ENCODE measurements at regions not wholly inside any gene's neighbourhood (a gene's known extent, or its start where the extent isn't known, plus 50 kb on each side); places are given as distances from the start of the nearest gene placed in this dataset.

DNA sequence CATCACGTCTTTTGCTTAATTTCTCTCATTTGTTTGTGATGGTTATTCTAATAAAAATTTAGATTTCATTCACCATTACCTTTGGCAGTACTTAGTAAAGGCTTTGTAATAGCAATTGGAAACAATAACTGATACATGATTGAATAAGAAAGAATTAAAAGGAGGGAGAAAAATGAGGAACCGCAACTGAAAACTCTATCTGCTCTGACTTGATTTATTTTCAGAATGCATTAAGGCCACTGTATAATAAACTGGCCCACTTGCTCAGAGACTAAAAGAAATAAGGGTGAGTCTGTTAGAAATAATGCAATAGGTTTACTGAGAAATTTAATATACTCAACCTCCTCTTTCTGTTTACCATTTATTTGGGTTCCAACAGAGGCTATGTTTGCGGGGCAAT is 351.5 kb downstream of the TMA16 start:
- no peak overlapping the region for H3K4me3 ChIP-seq (ENCODE audit: low read depth, low read length)
- TF ChIP-seq, protein P1, sequence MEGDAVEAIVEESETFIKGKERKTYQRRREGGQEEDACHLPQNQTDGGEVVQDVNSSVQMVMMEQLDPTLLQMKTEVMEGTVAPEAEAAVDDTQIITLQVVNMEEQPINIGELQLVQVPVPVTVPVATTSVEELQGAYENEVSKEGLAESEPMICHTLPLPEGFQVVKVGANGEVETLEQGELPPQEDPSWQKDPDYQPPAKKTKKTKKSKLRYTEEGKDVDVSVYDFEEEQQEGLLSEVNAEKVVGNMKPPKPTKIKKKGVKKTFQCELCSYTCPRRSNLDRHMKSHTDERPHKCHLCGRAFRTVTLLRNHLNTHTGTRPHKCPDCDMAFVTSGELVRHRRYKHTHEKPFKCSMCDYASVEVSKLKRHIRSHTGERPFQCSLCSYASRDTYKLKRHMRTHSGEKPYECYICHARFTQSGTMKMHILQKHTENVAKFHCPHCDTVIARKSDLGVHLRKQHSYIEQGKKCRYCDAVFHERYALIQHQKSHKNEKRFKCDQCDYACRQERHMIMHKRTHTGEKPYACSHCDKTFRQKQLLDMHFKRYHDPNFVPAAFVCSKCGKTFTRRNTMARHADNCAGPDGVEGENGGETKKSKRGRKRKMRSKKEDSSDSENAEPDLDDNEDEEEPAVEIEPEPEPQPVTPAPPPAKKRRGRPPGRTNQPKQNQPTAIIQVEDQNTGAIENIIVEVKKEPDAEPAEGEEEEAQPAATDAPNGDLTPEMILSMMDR (IDR thresholded peaks at IDR 0.05; ENCODE audit: borderline replicate concordance, insufficient read depth, low read depth, low read length): no peak

DNA sequence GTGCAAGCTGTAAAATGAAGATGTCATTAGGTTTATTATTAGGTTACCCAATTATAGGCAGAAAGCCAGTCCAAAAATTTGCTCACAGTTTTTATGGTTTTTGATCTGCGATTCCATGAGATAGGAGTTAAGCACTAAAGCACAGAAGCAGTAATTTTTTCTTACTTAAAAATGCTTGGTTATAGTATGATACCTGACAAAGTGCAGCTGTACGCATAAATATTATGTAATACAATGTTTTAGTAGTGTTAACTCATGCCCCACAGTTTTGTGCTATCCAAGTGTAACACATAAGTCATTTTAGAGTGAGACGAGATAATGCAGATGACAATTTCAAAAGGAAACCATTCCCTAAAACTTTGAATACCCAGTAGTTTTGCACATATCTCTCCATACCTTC is 357.8 kb downstream of the TMA16 start:
- TF ChIP-seq, protein P1 (IDR thresholded peaks at IDR 0.05; ENCODE audit: borderline replicate concordance, insufficient read depth, low read depth, low read length): no peak
- no peak overlapping the region for H3K4me3 ChIP-seq (ENCODE audit: low read depth, low read length)

DNA sequence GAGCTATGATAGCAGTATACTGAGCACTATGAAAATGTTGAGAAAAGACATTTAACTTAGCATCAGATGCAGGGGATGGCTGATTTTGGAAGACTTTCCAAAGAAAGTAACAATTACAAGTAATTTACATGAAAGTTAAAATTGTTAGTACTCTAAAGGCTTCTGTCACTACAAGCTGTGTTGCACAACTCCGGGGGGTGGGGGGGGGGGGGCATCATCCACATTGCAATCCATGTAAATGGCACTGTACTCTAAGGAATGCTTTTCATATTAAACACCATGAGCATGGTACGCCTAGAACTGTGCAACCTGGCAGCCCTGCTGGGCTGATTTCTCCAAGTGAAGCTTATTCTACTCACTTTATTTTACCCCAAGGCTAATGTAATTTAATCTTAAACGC is 363.4 kb downstream of the TMA16 start:
- TF ChIP-seq, protein P1 (IDR thresholded peaks at IDR 0.05; ENCODE audit: borderline replicate concordance, insufficient read depth, low read depth, low read length): no peak
- no peak overlapping the region for H3K4me3 ChIP-seq (ENCODE audit: low read depth, low read length)

DNA sequence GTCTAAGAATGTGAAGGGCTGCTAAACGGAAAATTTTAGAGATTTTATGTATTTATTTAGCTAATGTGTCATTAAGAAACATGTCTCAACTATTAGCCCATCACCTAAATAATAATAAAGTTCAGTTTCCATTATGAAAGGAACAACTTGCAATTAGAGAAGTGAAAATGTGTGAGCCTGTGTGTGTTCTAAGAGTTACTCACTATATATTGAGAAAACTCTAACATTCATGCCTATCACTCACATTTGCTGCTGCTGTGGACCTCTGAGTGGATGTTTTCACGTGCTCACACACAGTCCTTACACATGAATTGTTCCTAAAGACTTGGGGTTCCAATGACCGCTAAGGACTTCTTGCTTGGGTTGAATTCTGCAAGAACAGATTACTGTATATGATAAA is 364.0 kb downstream of the TMA16 start:
- TF ChIP-seq, protein P1 (IDR thresholded peaks at IDR 0.05; ENCODE audit: borderline replicate concordance, insufficient read depth, low read depth, low read length): no peak
- no peak overlapping the region for H3K4me3 ChIP-seq (ENCODE audit: low read depth, low read length)

DNA sequence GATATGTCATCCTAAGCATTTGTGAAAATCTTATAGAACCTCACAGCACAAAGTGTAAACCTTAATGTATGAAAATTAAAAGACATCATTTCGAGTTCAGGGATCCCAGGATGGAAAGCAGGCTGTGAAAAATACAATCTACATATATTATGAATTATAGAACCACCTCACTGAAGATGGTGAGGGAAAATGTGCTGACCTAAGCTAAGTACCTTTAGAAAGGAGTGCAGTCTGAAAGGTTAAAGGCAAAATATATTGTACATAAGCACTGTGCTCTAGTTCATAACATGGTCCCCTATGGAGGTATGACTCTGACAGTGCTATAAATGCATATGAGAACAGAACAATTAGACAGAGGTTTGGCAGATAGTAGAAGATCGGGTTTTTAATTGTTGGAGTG is 368.6 kb downstream of the TMA16 start:
- TF ChIP-seq, protein P1 (IDR thresholded peaks at IDR 0.05; ENCODE audit: borderline replicate concordance, insufficient read depth, low read depth, low read length): no peak
- no peak overlapping the region for H3K4me3 ChIP-seq (ENCODE audit: low read depth, low read length)

DNA sequence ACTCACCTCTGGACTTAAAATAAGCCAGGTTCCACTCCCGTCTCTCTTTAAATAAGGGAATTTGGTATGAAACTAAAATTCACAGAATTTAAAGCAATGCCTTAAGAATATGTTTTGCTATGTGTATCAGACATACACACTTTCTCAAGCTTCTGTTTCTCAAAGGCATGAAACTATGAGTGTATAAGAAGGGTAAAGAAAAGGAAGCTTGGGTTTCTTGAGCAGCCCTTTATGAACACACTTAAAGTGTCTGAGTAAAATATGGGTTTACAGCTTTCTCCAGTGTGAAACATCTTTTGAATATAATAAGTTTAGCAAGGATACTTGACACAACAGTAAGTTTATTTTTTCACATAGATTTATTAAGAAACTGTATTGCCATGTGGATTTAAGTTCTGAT is 370.5 kb downstream of the TMA16 start:
- TF ChIP-seq, protein P1 (IDR thresholded peaks at IDR 0.05; ENCODE audit: borderline replicate concordance, insufficient read depth, low read depth, low read length): no peak
- no peak overlapping the region for H3K4me3 ChIP-seq (ENCODE audit: low read depth, low read length)

DNA sequence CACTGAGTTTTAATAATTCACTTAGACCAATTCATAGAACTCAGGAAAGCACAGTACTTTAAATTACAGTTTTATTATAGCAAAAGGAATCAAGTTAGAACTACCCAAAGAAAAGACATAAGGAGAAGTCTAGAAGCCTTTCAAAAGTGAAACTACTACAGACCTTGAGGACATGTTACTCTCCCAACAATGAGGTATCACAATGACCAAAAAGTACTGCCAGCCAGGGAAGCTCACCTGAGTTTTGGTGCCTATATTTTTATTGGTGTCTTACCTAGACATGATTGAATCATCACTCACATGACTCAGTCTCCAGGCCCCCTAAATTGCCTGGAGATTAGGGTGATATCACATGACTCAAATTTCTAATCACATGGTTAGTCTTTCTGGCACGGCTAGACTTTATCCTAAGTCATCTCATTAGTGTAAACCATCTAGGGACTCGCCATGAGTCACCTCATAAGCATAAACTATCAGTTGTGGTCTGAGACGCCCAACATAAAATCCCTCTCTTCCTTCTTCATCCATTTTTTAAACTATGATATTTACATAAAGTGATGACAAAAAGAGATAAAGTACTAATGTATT is 372.3 kb downstream of the TMA16 start:
- no peak overlapping the region for H3K4me3 ChIP-seq (ENCODE audit: low read depth, low read length)
- TF ChIP-seq, protein P1 (IDR thresholded peaks at IDR 0.05; ENCODE audit: borderline replicate concordance, insufficient read depth, low read depth, low read length): no peak
